ENCODE measurements at regions not wholly inside any gene's neighbourhood (a gene's known extent, or its start where the extent isn't known, plus 50 kb on each side); places are given as distances from the start of the nearest gene placed in this dataset.

GRCh38 chr6:19452495-19452894, 384.7 kb upstream of the ID4 start:
- DNase-seq (ENCODE audit: low read depth): no peak
- H3K4me3 ChIP-seq (ENCODE audit: low read length): no peak overlapping the region
- TF ChIP-seq CTCF (conservative IDR thresholded peaks at IDR 0.05; ENCODE audit: low read length): no peak

- TF ChIP-seq CTCF (conservative IDR thresholded peaks at IDR 0.05; ENCODE audit: low read length): no peak
- DNase-seq (ENCODE audit: low read depth): no peak
- H3K4me3 ChIP-seq (ENCODE audit: low read length): no peak overlapping the region
Observed at GRCh38 chr6:19454001-19454720, 383.0 kb upstream of the ID4 start.

GRCh38 chr6:19454721-19455392, 382.3 kb upstream of the ID4 start:
- no peak for TF ChIP-seq CTCF (conservative IDR thresholded peaks at IDR 0.05; ENCODE audit: low read length)
- H3K4me3 ChIP-seq (ENCODE audit: low read length): no peak overlapping the region
- DNase-seq (ENCODE audit: low read depth): no peak

- no peak for DNase-seq (ENCODE audit: low read depth)
- no peak overlapping the region for H3K4me3 ChIP-seq (ENCODE audit: low read length)
- no peak for TF ChIP-seq CTCF (conservative IDR thresholded peaks at IDR 0.05; ENCODE audit: low read length)
Observed at GRCh38 chr6:19463250-19463649, 373.9 kb upstream of the ID4 start.

GRCh38 chr6:19463925-19464324, 373.2 kb upstream of the ID4 start:
- DNase-seq (ENCODE audit: low read depth): no peak
- H3K4me3 ChIP-seq (ENCODE audit: low read length): no peak overlapping the region
- no peak for TF ChIP-seq CTCF (conservative IDR thresholded peaks at IDR 0.05; ENCODE audit: low read length)

GRCh38 chr6:19465256-19465655, 371.9 kb upstream of the ID4 start:
- TF ChIP-seq CTCF (conservative IDR thresholded peaks at IDR 0.05; ENCODE audit: low read length): no peak
- no peak for DNase-seq (ENCODE audit: low read depth)
- H3K4me3 ChIP-seq (ENCODE audit: low read length): no peak overlapping the region

- no peak for TF ChIP-seq CTCF (conservative IDR thresholded peaks at IDR 0.05; ENCODE audit: low read length)
- peak; percentile 83 for DNase-seq (ENCODE audit: low read depth)
- H3K4me3 ChIP-seq (ENCODE audit: low read length): no peak overlapping the region
Observed at GRCh38 chr6:19465760-19466159, 371.4 kb upstream of the ID4 start.
